SK-N-SH treated with all-trans-retinoic acid at 6 μM for 48 hours (cell line): ENCODE measurements at regions not wholly inside any gene's neighbourhood (a gene's known extent, or its start where the extent isn't known, plus 50 kb on each side); places are given as distances from the start of the nearest gene placed in this dataset.

Experiments used
- ISL1 ChIP-seq: fragments of 250-450 bp; sonication (Bioruptor Pico); IDR thresholded peaks from 2 replicates; pipeline ENCODE4 v2.1.2; 2022; ENCODE audit warnings: mild to moderate bottlenecking, moderate library complexity
- OSR1 ChIP-seq: fragments of 250-450 bp; sonication (Bioruptor Pico); IDR thresholded peaks from 2 replicates; pipeline ENCODE4 v1.8.0; 2022; ENCODE audit warnings: moderate library complexity, mild to moderate bottlenecking, inconsistent platforms
- PATZ1 ChIP-seq: fragments of 250-450 bp; sonication (Bioruptor Pico); IDR thresholded peaks from 2 replicates; pipeline ENCODE4 v1.8.0; 2020; ENCODE audit warnings: mild to moderate bottlenecking, moderate library complexity, borderline replicate concordance
- RARB ChIP-seq: fragments of 250-450 bp; sonication (Bioruptor Pico); IDR thresholded peaks from 2 replicates; pipeline ENCODE4 v1.8.0; 2021; ENCODE audit warnings: mild to moderate bottlenecking, moderate library complexity
- ZC3H10 ChIP-seq: fragments of 250-450 bp; sonication (Bioruptor Pico); IDR thresholded peaks from 2 replicates; pipeline ENCODE4 v1.5.1; 2021; ENCODE audit warnings: mild to moderate bottlenecking, moderate library complexity

DNA sequence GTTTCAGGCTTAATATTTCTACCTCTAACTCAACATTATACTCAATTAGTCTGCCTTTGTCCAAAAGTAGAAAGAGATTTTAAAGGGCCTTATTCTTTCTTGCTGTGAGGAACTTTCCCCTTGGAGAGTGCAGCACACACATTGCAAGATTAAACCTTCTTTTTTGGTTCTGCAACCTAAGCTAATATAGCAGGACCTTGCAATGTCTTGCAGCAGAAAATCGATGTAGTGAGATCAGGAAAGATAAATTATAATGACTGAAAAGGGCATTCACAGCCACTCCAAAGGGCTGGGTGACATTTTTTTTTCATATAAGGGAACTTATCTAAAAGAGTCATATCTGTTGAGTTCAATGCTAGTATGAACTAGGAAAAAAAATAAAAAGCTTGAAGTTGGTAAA is 422.7 kb upstream of the ADAMTS16 start:
- TF ChIP-seq PATZ1 (no peak), ZC3H10 (CRISPR knock-in tag) (no peak), RARB (no peak), ISL1 (no peak), OSR1 (CRISPR knock-in tag) (no peak)
